ENCODE measurements at regions not wholly inside any gene's neighbourhood (a gene's known extent, or its start where the extent isn't known, plus 50 kb on each side); places are given as distances from the start of the nearest gene placed in this dataset.
"Not testable (repeated sequence)": the region's sequence is repeated elsewhere in the genome, so short reads cannot be mapped to it uniquely, and the experiment has no call there.

DNA sequence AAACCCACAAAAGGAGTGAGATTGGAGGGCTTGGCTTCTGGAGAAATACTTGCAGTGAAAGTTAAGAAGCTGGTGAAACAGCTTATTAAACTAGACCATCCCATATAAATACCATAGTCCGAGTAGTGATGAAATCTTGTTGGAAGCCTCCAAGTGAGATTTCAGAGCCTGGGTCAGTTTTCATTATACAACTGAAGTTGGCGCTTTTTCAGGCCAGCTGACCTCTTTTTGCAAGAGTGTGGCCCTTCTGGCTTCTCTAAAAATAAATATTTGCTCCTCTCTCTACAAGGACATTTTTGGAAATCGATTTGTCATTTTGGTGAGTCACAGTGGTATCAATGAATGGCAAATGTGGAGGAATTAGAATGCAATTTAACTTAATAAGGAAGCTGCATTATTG, 51.2 kb upstream of the THRB start:
- Mint-ChIP-seq H3K4me1 (ENCODE audit: low read depth in 2 of 2) (no peaks in the 10 kb centered on the region), H3K27me3 (no peaks in the 10 kb centered on the region), H3K27ac (no peak overlapping the region), H3K4me3 (no peak overlapping the region), H3K36me3 (no peaks in the 10 kb centered on the region), H3K9me3 (peaks cover 3% of the 10 kb centered on the region)
- ATAC-seq (no peak), DNase-seq (ENCODE audit: low spot score) (no peak)

- Mint-ChIP-seq H3K4me1 (ENCODE audit: low read depth in 2 of 2) (no peaks in the 10 kb centered on the region), H3K27ac (no peak overlapping the region), H3K27me3 (no peaks in the 10 kb centered on the region), H3K4me3 (no peak overlapping the region), H3K9me3 (peaks cover 3% of the 10 kb centered on the region), H3K36me3 (no peaks in the 10 kb centered on the region)
- DNase-seq (ENCODE audit: low spot score): no peak
- ATAC-seq: no peak
Measured at GRCh38 chr3:24548278-24548677, 53.6 kb upstream of the THRB start.

GRCh38 chr3:24550588-24550987, 55.9 kb upstream of the THRB start:
- no peaks in the 10 kb centered on the region for H3K4me1 Mint-ChIP-seq (ENCODE audit: low read depth in 2 of 2)
- H3K27ac Mint-ChIP-seq: no peak overlapping the region
- no peak overlapping the region for H3K4me3 Mint-ChIP-seq
- ATAC-seq (no peak), DNase-seq (ENCODE audit: low spot score) (no peak)
- peaks cover 2% of the 10 kb centered on the region for H3K9me3 Mint-ChIP-seq
- no peaks in the 10 kb centered on the region for H3K27me3 Mint-ChIP-seq
- no peaks in the 10 kb centered on the region for H3K36me3 Mint-ChIP-seq

DNA sequence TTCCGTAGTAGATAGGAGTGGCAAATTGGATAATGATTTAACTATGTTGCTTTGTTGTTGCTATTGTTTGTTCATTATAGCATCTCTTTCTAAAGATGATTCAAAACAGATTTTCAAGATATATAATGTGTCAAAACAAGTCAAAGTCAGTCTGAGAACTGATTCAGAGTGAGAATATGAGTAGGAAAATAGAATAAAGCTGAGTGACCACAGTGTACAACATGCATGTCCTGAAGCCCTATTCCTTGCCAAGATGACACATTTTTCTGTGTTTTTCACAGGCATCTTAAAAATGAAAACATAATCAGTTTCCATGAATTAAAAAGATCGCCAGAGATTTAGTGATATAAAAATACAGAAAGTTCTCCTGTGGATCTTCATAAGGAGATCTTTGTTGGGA, 57.0 kb upstream of the THRB start:
- peaks cover 4% of the 10 kb centered on the region for H3K9me3 Mint-ChIP-seq
- H3K4me3 Mint-ChIP-seq: no peak overlapping the region
- H3K27me3 Mint-ChIP-seq: no peaks in the 10 kb centered on the region
- no peak overlapping the region for H3K27ac Mint-ChIP-seq
- H3K4me1 Mint-ChIP-seq (ENCODE audit: low read depth in 2 of 2): no peaks in the 10 kb centered on the region
- no peaks in the 10 kb centered on the region for H3K36me3 Mint-ChIP-seq
- no peak for DNase-seq (ENCODE audit: low spot score)
- no peak for ATAC-seq

GRCh38 chr3:24562895-24563294, 68.2 kb upstream of the THRB start:
- Mint-ChIP-seq H3K36me3 (peaks cover 3% of the 10 kb centered on the region), H3K27me3 (no peaks in the 10 kb centered on the region), H3K9me3 (peaks cover 7% of the 10 kb centered on the region), H3K4me1 (ENCODE audit: low read depth in 2 of 2) (no peaks in the 10 kb centered on the region), H3K27ac (no peak overlapping the region), H3K4me3 (no peak overlapping the region)
- ATAC-seq (no peak), DNase-seq (ENCODE audit: low spot score) (no peak)

GRCh38 chr3:24565053-24565452, 70.4 kb upstream of the THRB start:
- Mint-ChIP-seq H3K4me1 (ENCODE audit: low read depth in 2 of 2) (no peaks in the 10 kb centered on the region), H3K9me3 (peaks cover 12% of the 10 kb centered on the region), H3K27me3 (no peaks in the 10 kb centered on the region), H3K36me3 (peaks cover 13% of the 10 kb centered on the region), H3K4me3 (no peak overlapping the region), H3K27ac (no peak overlapping the region)
- DNase-seq (ENCODE audit: low spot score) (no peak), ATAC-seq (no peak)

DNA sequence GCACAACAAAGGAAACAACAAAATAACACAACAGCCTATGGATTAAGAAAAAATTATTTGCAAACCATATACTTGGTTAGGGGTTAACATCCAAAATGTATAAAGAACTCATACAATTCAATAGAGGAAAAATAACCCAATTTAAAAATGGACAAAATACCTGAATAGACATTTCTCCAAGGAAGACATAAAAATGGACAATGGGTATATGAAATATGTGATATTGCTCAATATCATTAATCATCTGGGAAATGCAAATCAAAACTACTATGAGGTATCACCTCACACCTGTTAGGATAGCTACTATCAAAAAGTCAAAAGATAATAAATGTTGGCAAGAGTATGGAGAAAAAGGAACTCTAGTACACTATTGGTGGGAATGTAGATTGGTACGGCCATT, 71.0 kb upstream of the THRB start:
- no peaks in the 10 kb centered on the region for H3K27me3 Mint-ChIP-seq
- H3K9me3 Mint-ChIP-seq: peaks cover 12% of the 10 kb centered on the region
- DNase-seq (ENCODE audit: low spot score): no peak
- no peak overlapping the region for H3K27ac Mint-ChIP-seq
- H3K36me3 Mint-ChIP-seq: peaks cover 13% of the 10 kb centered on the region
- ATAC-seq: no peak
- H3K4me1 Mint-ChIP-seq (ENCODE audit: low read depth in 2 of 2): no peaks in the 10 kb centered on the region
- H3K4me3 Mint-ChIP-seq: no peak overlapping the region

- Mint-ChIP-seq H3K4me3 (no peak overlapping the region), H3K36me3 (peaks cover 18% of the 10 kb centered on the region), H3K9me3 (peaks cover 12% of the 10 kb centered on the region), H3K27ac (no peak overlapping the region), H3K27me3 (no peaks in the 10 kb centered on the region), H3K4me1 (ENCODE audit: low read depth in 2 of 2) (no peaks in the 10 kb centered on the region)
- DNase-seq (ENCODE audit: low spot score): no peak
- no peak for ATAC-seq
Measured at GRCh38 chr3:24566927-24567326, 72.3 kb upstream of the THRB start.

GRCh38 chr3:24572409-24572808, 77.8 kb upstream of the THRB start:
- H3K27ac Mint-ChIP-seq; H3K4me3 Mint-ChIP-seq; H3K27me3 Mint-ChIP-seq; H3K4me1 Mint-ChIP-seq (ENCODE audit: low read depth in 2 of 2); H3K9me3 Mint-ChIP-seq; DNase-seq (ENCODE audit: low spot score); ATAC-seq: not testable (repeated sequence)
- peaks cover 18% of the 10 kb centered on the region for H3K36me3 Mint-ChIP-seq

DNA sequence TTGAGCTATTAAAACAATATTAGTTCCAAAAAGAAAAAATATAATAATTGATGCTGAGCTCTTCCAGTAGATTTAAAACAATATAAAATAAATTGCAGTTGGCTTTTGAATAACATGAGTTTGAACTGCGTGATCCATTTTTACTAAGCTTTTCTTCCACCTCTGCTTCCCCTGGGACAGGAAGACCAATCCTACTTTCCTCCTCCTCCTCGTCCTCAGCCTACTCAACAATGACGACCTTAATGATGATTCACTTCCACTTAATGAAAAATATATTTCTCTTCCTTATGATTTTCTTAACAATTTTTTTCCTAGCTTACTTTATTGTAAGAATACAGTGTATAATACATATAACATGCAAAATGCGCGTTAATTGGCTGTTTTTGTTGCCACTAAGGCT, 78.9 kb upstream of the THRB start:
- H3K4me3 Mint-ChIP-seq: no peak overlapping the region
- peaks cover 13% of the 10 kb centered on the region for H3K36me3 Mint-ChIP-seq
- H3K9me3 Mint-ChIP-seq: peaks cover 6% of the 10 kb centered on the region
- no peaks in the 10 kb centered on the region for H3K4me1 Mint-ChIP-seq (ENCODE audit: low read depth in 2 of 2)
- no peaks in the 10 kb centered on the region for H3K27me3 Mint-ChIP-seq
- ATAC-seq: no peak
- no peak for DNase-seq (ENCODE audit: low spot score)
- H3K27ac Mint-ChIP-seq: no peak overlapping the region

DNA sequence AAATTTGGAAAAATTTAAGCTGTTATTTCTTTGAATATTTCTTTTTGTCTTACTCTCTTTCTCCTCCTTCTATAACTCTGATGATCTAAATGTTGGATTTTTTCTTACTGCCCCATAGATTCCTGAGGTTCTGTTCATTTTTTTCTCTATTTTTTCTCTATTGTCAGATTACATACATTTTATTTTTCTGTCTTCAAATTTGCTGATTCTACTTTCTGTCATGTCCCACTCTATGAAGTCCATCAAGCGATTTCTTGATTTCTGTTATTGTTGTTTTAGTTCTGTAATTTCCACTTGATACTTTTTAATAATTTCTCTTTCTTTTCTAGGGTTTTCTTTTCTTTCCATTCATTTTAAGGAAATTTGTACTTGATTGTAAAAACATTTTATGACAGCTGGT, 83.7 kb upstream of the THRB start:
- Mint-ChIP-seq H3K27ac (no peak overlapping the region), H3K9me3 (peaks cover 2% of the 10 kb centered on the region), H3K4me3 (no peak overlapping the region), H3K4me1 (ENCODE audit: low read depth in 2 of 2) (no peaks in the 10 kb centered on the region), H3K36me3 (no peaks in the 10 kb centered on the region), H3K27me3 (peaks cover 0 to under 1% of the 10 kb centered on the region in 2 donors)
- no peak for ATAC-seq
- DNase-seq (ENCODE audit: low spot score): no peak

DNA sequence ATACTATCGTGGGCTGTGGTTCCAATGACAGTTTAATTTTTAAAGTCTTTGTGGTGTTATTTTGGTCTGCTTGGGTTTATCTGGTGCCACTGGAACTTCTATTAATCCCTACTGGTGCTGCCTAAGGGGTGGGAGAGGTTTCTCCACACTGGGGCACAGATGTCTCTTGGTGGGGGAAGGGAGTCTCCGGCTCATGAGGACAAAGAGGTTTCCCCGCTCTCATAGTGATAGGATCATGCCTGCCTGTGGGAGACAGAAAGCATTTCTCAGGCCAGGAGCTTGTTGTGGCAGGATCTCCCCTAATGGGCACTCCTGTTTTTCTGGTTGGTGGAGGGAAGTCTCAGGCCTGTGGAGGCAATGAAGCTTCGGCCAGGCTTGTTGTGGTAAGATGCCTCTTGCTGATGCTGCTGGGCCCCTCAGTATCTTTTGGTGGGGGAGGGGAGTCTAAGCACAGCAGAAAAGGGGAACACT, 84.3 kb upstream of the THRB start:
- Mint-ChIP-seq H3K27ac (no peak overlapping the region), H3K4me3 (no peak overlapping the region), H3K36me3 (no peaks in the 10 kb centered on the region), H3K9me3 (peaks cover 2% of the 10 kb centered on the region), H3K4me1 (ENCODE audit: low read depth in 2 of 2) (no peaks in the 10 kb centered on the region), H3K27me3 (peaks cover 0 to 3% of the 10 kb centered on the region in 2 donors)
- no peak for ATAC-seq
- no peak for DNase-seq (ENCODE audit: low spot score)

DNA sequence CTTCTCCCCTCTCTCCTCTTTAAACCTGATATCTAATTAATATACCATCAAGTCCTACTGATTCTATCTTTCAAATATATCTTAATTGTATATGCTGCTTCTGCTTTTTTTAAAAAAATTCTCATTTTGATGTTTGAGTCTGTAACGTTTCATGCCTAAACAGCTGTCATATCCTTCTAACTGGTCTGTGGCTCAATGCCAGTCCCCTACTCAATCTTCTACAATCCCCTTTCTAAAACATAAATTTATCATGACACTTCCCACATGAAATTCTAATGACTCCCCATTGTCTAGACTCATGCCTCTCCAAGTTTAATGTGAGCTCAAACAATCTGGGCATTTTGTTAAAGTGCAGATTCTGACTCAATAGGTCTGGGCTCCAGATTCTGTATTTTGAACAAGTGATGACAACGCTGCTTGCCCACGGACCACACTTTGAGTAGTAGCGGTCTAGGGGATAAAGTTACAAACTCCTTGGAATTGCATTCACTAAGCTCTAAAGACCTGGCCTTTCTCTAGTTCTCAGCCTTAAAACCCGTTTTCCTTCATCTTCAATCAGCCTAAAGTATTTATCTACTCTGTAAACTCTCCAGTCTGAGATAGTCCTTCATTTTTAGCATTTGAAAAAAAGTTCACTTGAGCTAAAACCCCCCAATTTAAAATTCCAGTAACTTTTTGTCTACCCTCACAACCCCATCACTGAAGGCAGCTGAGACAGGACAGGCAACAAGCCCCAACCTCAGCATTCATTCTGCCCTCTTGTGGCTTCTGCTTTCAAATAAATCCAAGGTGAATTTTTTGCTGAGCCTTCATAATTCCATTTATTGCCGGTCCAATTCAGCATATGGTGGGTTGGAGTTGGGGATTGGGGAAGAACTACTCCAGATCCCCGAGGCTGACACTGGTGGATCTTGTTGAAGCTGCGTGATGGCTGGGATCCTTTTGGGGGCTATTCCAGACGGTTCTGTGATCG, 88.1 kb upstream of the THRB start:
- DNase-seq (ENCODE audit: low spot score): no peak
- no peaks in the 10 kb centered on the region for H3K36me3 Mint-ChIP-seq
- H3K27me3 Mint-ChIP-seq: peaks cover 0 to 3% of the 10 kb centered on the region in 2 donors
- ATAC-seq: no peak
- no peak overlapping the region for H3K27ac Mint-ChIP-seq
- H3K4me1 Mint-ChIP-seq (ENCODE audit: low read depth in 2 of 2): no peaks in the 10 kb centered on the region
- H3K4me3 Mint-ChIP-seq: no peak overlapping the region
- peaks cover under 1% of the 10 kb centered on the region for H3K9me3 Mint-ChIP-seq

DNA sequence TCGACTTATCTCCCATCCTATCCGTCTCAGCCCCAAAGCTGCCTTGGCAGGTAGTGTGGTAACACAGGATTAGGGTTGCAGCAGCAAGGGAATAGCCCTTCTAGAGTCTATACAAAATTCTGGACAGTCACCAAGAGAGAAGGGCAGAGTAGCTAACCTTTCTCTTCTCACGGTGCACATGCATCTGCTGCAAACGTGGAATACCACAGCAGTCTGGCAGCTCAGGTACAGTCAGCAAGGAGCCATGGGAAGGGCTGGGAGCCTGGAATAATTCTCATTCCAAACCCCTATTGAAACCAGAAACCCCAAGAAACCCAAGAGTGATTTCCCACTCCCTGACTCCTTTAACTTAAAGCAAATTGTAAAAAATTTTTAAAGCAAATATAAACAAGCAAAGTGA, 92.3 kb upstream of the THRB start:
- Mint-ChIP-seq H3K4me1 (ENCODE audit: low read depth in 2 of 2) (no peaks in the 10 kb centered on the region), H3K27me3 (peaks cover 0 to 3% of the 10 kb centered on the region in 2 donors), H3K4me3 (no peak overlapping the region), H3K9me3 (peaks cover 4% of the 10 kb centered on the region), H3K36me3 (no peaks in the 10 kb centered on the region), H3K27ac (no peak overlapping the region)
- DNase-seq (ENCODE audit: low spot score) (no peak), ATAC-seq (no peak)

Measured in natural killer cell treated with Interleukin-12 subunit alpha and Interleukin-12 subunit beta and Interleukin-15 and Interleukin-18, amount 100 ng/mL, for 72 hours (primary cell).